ENCODE measurements at regions not wholly inside any gene's neighbourhood (a gene's known extent, or its start where the extent isn't known, plus 50 kb on each side); places are given as distances from the start of the nearest gene placed in this dataset.

- Histone ChIP-seq H3K36me3 (replicated peaks in 1 of 2) (no peaks in the 10 kb centered on the region), H3K4me1 (replicated peaks in 1 of 2) (peaks cover 9 to 32% of the 10 kb centered on the region in 2 donors), H3K9me3 (replicated peaks in 1 of 3) (no peaks in the 10 kb centered on the region), H3K27me3 (no peaks in the 10 kb centered on the region), H3K27ac (peak overlapping the region in 1 of 5 donors; percentile 29), H3K4me3 (no peak overlapping the region)
- DNase-seq = peak in 4 of 7 donors; percentile 36 to 63 (median 46)
- intact Hi-C loops (cut with DNase I) = no loop called here
- WGBS, 4 donors = 53 to 68% (median 56%) methylated on average over 18 of the region's 18 CpGs
- TF ChIP-seq CTCF (IDR thresholded peaks at IDR 0.05) (no peak), POLR2A (IDR thresholded peaks at IDR 0.05) (no peak)
These were observed 61.8 kb upstream of the WNT7B start for GRCh38 chr22:46038516-46039430.

GRCh38 chr22:46039535-46039934 lies 62.6 kb upstream of the WNT7B start:
- Histone ChIP-seq H3K9me3 (replicated peaks in 1 of 3) (no peaks in the 10 kb centered on the region), H3K27me3 (no peaks in the 10 kb centered on the region), H3K4me3 (no peak overlapping the region), H3K4me1 (replicated peaks in 1 of 2) (peaks cover 15 to 34% of the 10 kb centered on the region in 2 donors), H3K27ac (no peak overlapping the region), H3K36me3 (replicated peaks in 1 of 2) (no peaks in the 10 kb centered on the region)
- 75 to 83% (median 76%) methylated on average over 6 of the region's 6 CpGs for WGBS, 4 donors
- TF ChIP-seq POLR2A (IDR thresholded peaks at IDR 0.05) (no peak), CTCF (IDR thresholded peaks at IDR 0.05) (no peak)
- intact Hi-C loops (cut with DNase I) = no loop called here
- no peak for DNase-seq

- intact Hi-C loops (cut with DNase I) = no loop called here
- no peaks in the 10 kb centered on the region for H3K27me3 ChIP-seq
- H3K9me3 ChIP-seq (replicated peaks in 1 of 3) = no peaks in the 10 kb centered on the region
- H3K27ac ChIP-seq = no peak overlapping the region
- H3K36me3 ChIP-seq (replicated peaks in 1 of 2) = no peaks in the 10 kb centered on the region
- TF ChIP-seq POLR2A (IDR thresholded peaks at IDR 0.05) (no peak), CTCF (IDR thresholded peaks at IDR 0.05) (no peak)
- peaks cover 15 to 33% of the 10 kb centered on the region in 2 donors for H3K4me1 ChIP-seq (replicated peaks in 1 of 2)
- WGBS, 4 donors = 83 to 85% (median 84%) methylated on average over 19 to 20 of the region's 20 CpGs
- peak in 4 of 7 donors; percentile 11 to 43 (median 13) for DNase-seq
- no peak overlapping the region for H3K4me3 ChIP-seq
These were observed 63.8 kb upstream of the WNT7B start for GRCh38 chr22:46040471-46041465.

GRCh38 chr22:46041642-46042041 lies 64.7 kb upstream of the WNT7B start:
- Histone ChIP-seq H3K36me3 (replicated peaks in 1 of 2) (no peaks in the 10 kb centered on the region), H3K27ac (no peak overlapping the region), H3K4me1 (replicated peaks in 1 of 2) (peaks cover 12 to 36% of the 10 kb centered on the region in 2 donors), H3K4me3 (no peak overlapping the region), H3K9me3 (replicated peaks in 1 of 3) (no peaks in the 10 kb centered on the region), H3K27me3 (no peaks in the 10 kb centered on the region)
- no peak for TF ChIP-seq CTCF (IDR thresholded peaks at IDR 0.05)
- TF ChIP-seq POLR2A (IDR thresholded peaks at IDR 0.05) = no peak
- intact Hi-C loops (cut with DNase I) = no loop called here
- DNase-seq = peak in 4 of 7 donors; percentile 10 to 46 (median 16)
- WGBS, 4 donors = 74 to 80% (median 76%) methylated on average over 9 of the region's 9 CpGs

Data from adrenal gland (tissue), 9 donors.